WERI-Rb-1 (cell line): ENCODE measurements at regions not wholly inside any gene's neighbourhood (a gene's known extent, or its start where the extent isn't known, plus 50 kb on each side); places are given as distances from the start of the nearest gene placed in this dataset.
"Not testable (repeated sequence)": the region's sequence is repeated elsewhere in the genome, so short reads cannot be mapped to it uniquely, and the experiment has no call there.

Experiments
- DNase-seq: peaks from one replicate; pipeline ENCODE4 v3.0.0-alpha.2; 2020
- H3K27ac ChIP-seq: fragments of 250-450 bp; sonication (Bioruptor Pico); 2 replicates; pipeline ENCODE4 v1.5.1; 2020; ENCODE audit warnings: mild to moderate bottlenecking, moderate library complexity
- H3K27me3 ChIP-seq: fragments of 250-450 bp; sonication (Bioruptor Pico); 2 replicates; pipeline ENCODE4 v1.5.1; 2021; ENCODE audit warnings: mild to moderate bottlenecking, low read depth, moderate library complexity; ENCODE audit not compliant: insufficient read depth, severe bottlenecking
- H3K36me3 ChIP-seq: fragments of 250-450 bp; sonication (Bioruptor Pico); 2 replicates; pipeline ENCODE4 v1.5.1; 2020; ENCODE audit warnings: mild to moderate bottlenecking, moderate library complexity
- H3K4me3 ChIP-seq: 2 replicates; pipeline ENCODE4 v1.5.1; 2011; ENCODE audit warnings: low read depth, mild to moderate bottlenecking, control low read depth, low read length
- H3K9me3 ChIP-seq: fragments of 250-450 bp; sonication (Bioruptor Pico); 2 replicates; pipeline ENCODE4 v1.5.1; 2021; ENCODE audit warnings: mild to moderate bottlenecking, moderate library complexity; ENCODE audit not compliant: severe bottlenecking
- TF ChIP-seq, protein P1 (sequence below): IDR thresholded peaks from 2 replicates; pipeline ENCODE4 v1.5.1; 2011; ENCODE audit warnings: low read depth, mild to moderate bottlenecking, control low read depth, inconsistent platforms, low read length

DNA sequence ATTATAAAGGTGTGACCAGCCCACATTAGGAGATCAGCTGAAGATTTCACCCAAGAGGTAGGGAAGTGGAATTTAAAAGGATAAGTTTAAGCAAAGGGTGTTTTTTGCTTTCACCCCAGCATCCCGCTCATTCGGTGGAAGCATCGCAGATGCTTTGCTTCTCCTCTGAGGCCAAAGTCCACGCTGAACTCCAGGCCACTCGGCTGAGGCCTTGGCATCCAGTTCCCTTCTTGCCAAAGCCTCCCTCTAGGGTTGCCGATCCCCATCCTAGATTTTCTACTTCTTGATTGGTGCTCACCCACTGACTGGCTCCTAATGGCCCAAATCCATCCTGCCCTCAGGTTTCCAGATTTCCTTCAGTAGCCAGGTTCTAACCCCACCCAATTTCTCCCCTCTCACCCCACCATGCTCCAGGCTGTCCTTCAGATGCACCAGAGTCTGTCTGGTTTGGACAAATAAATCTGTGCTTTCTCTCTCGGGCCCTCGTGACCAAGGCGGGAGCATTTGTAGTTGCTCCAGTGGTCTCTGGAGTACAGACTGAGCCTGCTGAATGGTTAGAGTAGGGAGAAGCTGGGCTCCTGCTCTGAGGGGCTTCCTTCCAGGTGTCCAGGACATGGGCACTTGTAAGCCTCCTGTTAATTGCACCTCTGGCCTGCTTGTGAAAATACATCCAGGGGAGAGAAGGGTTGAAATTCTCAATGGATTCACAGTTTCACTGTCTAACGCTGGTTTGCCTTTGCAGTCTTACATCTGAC, 193.2 kb downstream of the C1orf94 start:
- H3K9me3 ChIP-seq = no peaks in the 10 kb centered on the region
- H3K27me3 ChIP-seq = peaks cover 56% of the 10 kb centered on the region
- no peak overlapping the region for H3K27ac ChIP-seq
- TF ChIP-seq, protein P1, sequence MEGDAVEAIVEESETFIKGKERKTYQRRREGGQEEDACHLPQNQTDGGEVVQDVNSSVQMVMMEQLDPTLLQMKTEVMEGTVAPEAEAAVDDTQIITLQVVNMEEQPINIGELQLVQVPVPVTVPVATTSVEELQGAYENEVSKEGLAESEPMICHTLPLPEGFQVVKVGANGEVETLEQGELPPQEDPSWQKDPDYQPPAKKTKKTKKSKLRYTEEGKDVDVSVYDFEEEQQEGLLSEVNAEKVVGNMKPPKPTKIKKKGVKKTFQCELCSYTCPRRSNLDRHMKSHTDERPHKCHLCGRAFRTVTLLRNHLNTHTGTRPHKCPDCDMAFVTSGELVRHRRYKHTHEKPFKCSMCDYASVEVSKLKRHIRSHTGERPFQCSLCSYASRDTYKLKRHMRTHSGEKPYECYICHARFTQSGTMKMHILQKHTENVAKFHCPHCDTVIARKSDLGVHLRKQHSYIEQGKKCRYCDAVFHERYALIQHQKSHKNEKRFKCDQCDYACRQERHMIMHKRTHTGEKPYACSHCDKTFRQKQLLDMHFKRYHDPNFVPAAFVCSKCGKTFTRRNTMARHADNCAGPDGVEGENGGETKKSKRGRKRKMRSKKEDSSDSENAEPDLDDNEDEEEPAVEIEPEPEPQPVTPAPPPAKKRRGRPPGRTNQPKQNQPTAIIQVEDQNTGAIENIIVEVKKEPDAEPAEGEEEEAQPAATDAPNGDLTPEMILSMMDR = no peak
- H3K4me3 ChIP-seq = no peak overlapping the region
- no peak for DNase-seq
- H3K36me3 ChIP-seq = no peaks in the 10 kb centered on the region

DNA sequence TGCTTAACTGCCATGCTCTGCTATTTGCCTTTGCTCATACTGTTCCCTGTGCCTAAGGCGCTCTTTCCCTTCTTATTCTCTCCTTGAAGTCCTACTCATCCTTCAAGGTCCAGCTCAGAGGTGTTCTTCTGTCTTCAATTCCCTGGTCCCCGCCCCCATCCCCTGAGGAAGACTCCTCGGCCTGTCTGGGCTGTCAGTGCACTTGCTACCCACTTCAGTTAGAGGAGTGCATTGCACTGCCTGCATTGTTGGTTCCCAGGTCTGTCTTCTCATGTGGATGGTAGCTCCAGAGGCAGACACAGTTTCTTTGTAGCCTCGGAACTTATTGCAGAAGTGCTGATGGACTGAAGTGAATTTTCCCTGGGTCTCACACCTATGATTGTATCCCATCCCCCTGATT, 194.0 kb downstream of the C1orf94 start:
- peaks cover 55% of the 10 kb centered on the region for H3K27me3 ChIP-seq
- TF ChIP-seq, protein P1 = no peak
- no peak overlapping the region for H3K4me3 ChIP-seq
- H3K9me3 ChIP-seq = no peaks in the 10 kb centered on the region
- DNase-seq = no peak
- H3K36me3 ChIP-seq = no peaks in the 10 kb centered on the region
- no peak overlapping the region for H3K27ac ChIP-seq

DNA sequence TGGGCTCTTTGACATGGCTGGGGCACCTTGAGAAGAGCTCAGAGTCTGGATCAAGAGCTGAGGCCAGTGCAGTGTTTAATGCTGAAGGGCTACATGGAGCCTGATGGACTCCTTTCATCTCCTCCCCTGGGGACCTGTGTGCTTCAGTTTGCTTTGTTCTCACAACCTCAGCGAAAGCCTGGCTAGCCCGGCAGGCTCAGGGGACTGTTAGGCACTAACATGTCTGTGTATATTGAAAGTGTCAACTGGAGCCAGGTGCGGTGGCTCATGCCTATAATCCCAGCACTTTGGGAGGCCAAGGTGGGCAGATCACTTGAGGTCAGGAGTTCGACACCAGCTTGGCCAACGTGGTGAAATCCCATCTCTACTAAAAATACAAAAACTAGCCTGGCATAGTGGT, 194.5 kb downstream of the C1orf94 start:
- H3K27me3 ChIP-seq = peaks cover 56% of the 10 kb centered on the region
- H3K9me3 ChIP-seq, H3K27ac ChIP-seq, DNase-seq, H3K36me3 ChIP-seq, H3K4me3 ChIP-seq: not testable (repeated sequence)

DNA sequence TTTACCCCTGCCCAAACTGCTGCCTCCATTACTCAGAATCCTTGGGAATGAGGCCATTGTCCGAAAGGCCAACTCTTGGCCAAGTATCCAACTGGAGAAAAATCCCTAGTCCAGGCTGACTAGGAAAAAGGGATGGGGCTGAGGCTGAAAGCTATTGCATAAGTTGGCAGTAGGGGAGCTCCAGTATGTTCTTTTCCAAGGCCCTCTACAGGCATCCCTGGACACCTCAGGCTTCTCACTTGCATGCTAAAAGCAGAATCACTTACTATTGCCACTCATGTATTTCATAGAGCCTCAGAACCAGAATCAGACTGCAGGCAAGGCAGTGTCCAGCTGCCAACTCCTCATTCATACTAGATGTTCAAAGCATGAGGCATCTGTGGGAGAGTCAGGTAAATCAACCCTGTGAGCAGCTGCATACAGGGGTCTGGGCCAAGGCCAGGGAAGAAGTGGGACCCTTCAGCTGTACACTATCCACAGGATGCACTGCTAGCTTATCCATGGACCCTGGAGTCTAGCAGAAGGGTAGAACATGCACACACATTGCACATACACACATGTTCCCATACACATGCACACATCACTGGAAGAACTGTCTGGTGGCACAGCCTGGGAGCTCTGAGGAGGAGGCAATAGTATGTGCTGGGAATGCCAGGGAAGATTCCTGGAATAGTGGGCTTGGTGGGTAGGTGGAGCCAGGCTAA, 195.3 kb downstream of the C1orf94 start:
- Histone ChIP-seq H3K4me3 (no peak overlapping the region), H3K27me3 (peaks cover 57% of the 10 kb centered on the region), H3K27ac (no peak overlapping the region), H3K36me3 (no peaks in the 10 kb centered on the region), H3K9me3 (no peaks in the 10 kb centered on the region)
- TF ChIP-seq, protein P1 = no peak
- DNase-seq = no peak

DNA sequence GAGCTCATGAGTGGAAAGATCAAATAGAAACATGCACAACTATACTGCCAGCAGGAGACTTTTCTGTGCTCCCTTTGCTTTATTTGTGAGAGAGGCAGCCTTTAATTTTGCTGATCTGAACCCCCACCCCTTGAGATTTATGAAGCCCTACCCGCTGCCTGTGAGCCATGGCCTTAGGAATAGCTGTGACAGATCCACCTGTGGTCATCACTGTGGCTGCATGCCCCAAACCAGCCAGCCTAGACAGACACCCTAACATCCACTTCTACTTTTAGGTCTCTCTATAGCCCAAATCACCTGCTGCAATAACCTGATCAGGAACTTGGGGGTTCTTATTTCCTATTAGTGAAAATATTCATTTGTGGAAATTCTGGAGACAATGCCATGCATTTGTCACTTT, 196.2 kb downstream of the C1orf94 start:
- Histone ChIP-seq H3K9me3 (no peaks in the 10 kb centered on the region), H3K27me3 (peaks cover 54% of the 10 kb centered on the region), H3K4me3 (no peak overlapping the region), H3K27ac (no peak overlapping the region), H3K36me3 (no peaks in the 10 kb centered on the region)
- DNase-seq = no peak
- TF ChIP-seq, protein P1 = no peak

DNA sequence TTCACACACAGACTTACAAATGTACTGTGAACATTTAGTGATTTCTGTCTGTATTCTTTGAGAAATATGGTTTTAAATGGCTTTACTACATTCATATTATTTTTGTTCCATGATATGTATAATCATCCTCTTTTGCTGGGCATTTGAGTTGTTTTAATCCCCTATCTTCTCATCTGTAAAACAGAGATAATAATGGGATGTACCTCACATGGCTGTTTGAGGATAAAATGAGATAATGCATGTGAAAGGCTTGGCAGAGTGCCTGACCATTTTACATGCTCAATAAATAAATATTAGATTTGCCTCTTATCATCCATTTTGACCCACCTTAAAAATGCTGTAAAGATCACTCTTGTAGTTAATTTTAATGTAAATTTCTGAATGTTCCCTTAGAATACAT, 197.2 kb downstream of the C1orf94 start:
- Histone ChIP-seq H3K27ac (no peak overlapping the region), H3K4me3 (no peak overlapping the region), H3K9me3 (no peaks in the 10 kb centered on the region), H3K27me3 (peaks cover 45% of the 10 kb centered on the region), H3K36me3 (no peaks in the 10 kb centered on the region)
- TF ChIP-seq, protein P1 = no peak
- DNase-seq = no peak
